OCI-LY7 (cell line): ENCODE measurements at regions not wholly inside any gene's neighbourhood (a gene's known extent, or its start where the extent isn't known, plus 50 kb on each side); places are given as distances from the start of the nearest gene placed in this dataset.

ENCODE experiments used
- BruUV-seq: library from RNA; stranded (reverse); fragments of 400-500 nt; replicated peaks from 2 replicates; lab custom pipeline; 2021; lab: Mats Ljungman, UMichigan
- CTCF ChIA-PET: fragments of 300-600 bp; sonication (Branson Sonifier 250); formaldehyde crosslinking; loops from one replicate; lab custom pipeline; 2022; ENCODE audit warnings: antibody characterized with exemption; ENCODE audit not compliant: unreplicated experiment; lab: Charles Lee
- POLR2A ChIA-PET: fragments of 300-600 bp; sonication (Branson Sonifier 250); formaldehyde crosslinking; loops from one replicate; lab custom pipeline; 2022; ENCODE audit warnings: antibody characterized with exemption; lab: Charles Lee
- DNase-seq: peaks from one replicate; pipeline ENCODE4 v3.0.0-alpha.2; 2015; ENCODE audit warnings: low spot score
- H2AFZ ChIP-seq: fragments of 200-600 bp; sonication (generic), shearing (Covaris generic); 2 replicates; pipeline ENCODE4 v1.6.1; 2014; ENCODE audit warnings: mild to moderate bottlenecking, antibody characterized with exemption, low read length, moderate library complexity
- H3K27ac ChIP-seq: fragments of 200-600 bp; sonication (generic); 2 replicates; pipeline ENCODE4 v1.5.1; 2014; ENCODE audit warnings: mixed run types, low read depth, mild to moderate bottlenecking, moderate library complexity, low read length, inconsistent platforms; ENCODE audit not compliant: poor library complexity, severe bottlenecking
- H3K36me3 ChIP-seq: fragments of 200-600 bp; sonication (generic); 2 replicates; pipeline ENCODE4 v1.6.1; 2014; ENCODE audit warnings: mild to moderate bottlenecking, antibody characterized with exemption, low read length, moderate library complexity, mixed read lengths; ENCODE audit not compliant: insufficient read depth
- H3K4me1 ChIP-seq: fragments of 200-600 bp; sonication (generic); 2 replicates; pipeline ENCODE4 v1.5.1; 2014; ENCODE audit warnings: mild to moderate bottlenecking, low read length; ENCODE audit not compliant: insufficient read depth, poor library complexity, severe bottlenecking
- H3K4me2 ChIP-seq: fragments of 200-600 bp; sonication (generic); 2 replicates; pipeline ENCODE4 v1.6.1; 2014; ENCODE audit warnings: mild to moderate bottlenecking, low read length
- H3K4me3 ChIP-seq: fragments of 200-600 bp; sonication (generic); 2 replicates; pipeline ENCODE4 v1.5.1; 2014; ENCODE audit warnings: mild to moderate bottlenecking, low read depth, low read length; ENCODE audit not compliant: poor library complexity, severe bottlenecking
- H3K79me2 ChIP-seq: fragments of 200-600 bp; sonication (generic); 2 replicates; pipeline ENCODE4 v1.6.1; 2016; ENCODE audit warnings: low read depth, mild to moderate bottlenecking, low read length, moderate library complexity, mixed read lengths; ENCODE audit not compliant: insufficient read depth
- H3K9me2 ChIP-seq: fragments of 200-600 bp; sonication (generic); 2 replicates; pipeline ENCODE4 v1.6.1; 2016; ENCODE audit warnings: mild to moderate bottlenecking, low read length, mixed read lengths; ENCODE audit not compliant: insufficient read depth
- H3K9me3 ChIP-seq: fragments of 200-600 bp; sonication (generic); 2 replicates; pipeline ENCODE4 v1.6.1; 2014; ENCODE audit warnings: mild to moderate bottlenecking, mixed run types, low read length, mixed read lengths
- H4K20me1 ChIP-seq: fragments of 200-600 bp; sonication (generic); 2 replicates; pipeline ENCODE4 v1.6.1; 2014; ENCODE audit warnings: mild to moderate bottlenecking, antibody characterized with exemption, low read length, moderate library complexity, mixed read lengths; ENCODE audit not compliant: insufficient read depth
- CTCF ChIP-seq: fragments of 200-600 bp; sonication (generic); conservative IDR thresholded peaks from 2 replicates; pipeline ENCODE4 v1.5.1; 2014; ENCODE audit warnings: mild to moderate bottlenecking, antibody characterized with exemption, low read length, moderate library complexity, mixed read lengths
- EZH2phosphoT487 ChIP-seq: fragments of 200-600 bp; sonication (generic); IDR thresholded peaks from 2 replicates; pipeline ENCODE4 v1.6.1; 2018; ENCODE audit warnings: low read depth, borderline replicate concordance, mild to moderate bottlenecking, mixed run types, antibody characterized with exemption, low read length, moderate library complexity, mixed read lengths
- intact Hi-C: fragments of 100-400 bp; cut with micrococcal nuclease; formaldehyde crosslinking; loops from one replicate; pipeline ENCODE4 v1.10.0; 2022; ENCODE audit not compliant: unreplicated experiment

DNA sequence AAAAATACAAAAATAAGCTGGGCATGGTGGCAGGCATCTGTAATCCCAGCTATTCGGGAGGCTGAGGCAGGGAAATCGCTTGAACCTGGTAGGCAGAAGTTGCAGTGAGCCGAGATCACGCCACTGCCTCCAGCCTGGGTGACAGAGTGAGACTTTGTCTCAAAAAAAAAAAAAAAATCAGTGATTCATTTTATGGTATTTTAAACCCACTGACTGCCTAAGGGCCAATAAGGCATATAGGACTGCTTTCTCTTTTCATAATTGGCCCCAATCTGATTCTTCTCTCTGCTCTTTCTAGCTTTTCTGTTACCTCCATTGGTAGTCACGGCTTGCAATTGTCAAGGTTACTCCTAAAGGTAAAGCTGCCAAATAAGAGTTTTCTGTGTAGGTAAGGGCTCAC is 60.2 kb upstream of the ADGRF1 start:
- Histone ChIP-seq H4K20me1 (no peaks in the 10 kb centered on the region), H3K4me1 (peaks cover 17% of the 10 kb centered on the region), H3K36me3 (no peaks in the 10 kb centered on the region), H3K27ac (no peak overlapping the region), H2AFZ (no peak overlapping the region), H3K4me2 (no peak overlapping the region), H3K9me2 (no peaks in the 10 kb centered on the region), H3K4me3 (no peak overlapping the region), H3K79me2 (no peaks in the 10 kb centered on the region), H3K9me3 (no peaks in the 10 kb centered on the region)
- CTCF ChIA-PET = no interaction called here
- intact Hi-C loops = no loop called here
- POLR2A ChIA-PET = interaction anchor here (0.6 to 0.7 kb wide), 4 partner anchors 8 to 528 kb away, joined by 3 to 6 read pairs (median 6); no protein-coding TSS in a partner anchor
- BruUV-seq = no TSS peak
- DNase-seq = no peak
- no peak for TF ChIP-seq EZH2phosphoT487
- no peak for TF ChIP-seq CTCF

DNA sequence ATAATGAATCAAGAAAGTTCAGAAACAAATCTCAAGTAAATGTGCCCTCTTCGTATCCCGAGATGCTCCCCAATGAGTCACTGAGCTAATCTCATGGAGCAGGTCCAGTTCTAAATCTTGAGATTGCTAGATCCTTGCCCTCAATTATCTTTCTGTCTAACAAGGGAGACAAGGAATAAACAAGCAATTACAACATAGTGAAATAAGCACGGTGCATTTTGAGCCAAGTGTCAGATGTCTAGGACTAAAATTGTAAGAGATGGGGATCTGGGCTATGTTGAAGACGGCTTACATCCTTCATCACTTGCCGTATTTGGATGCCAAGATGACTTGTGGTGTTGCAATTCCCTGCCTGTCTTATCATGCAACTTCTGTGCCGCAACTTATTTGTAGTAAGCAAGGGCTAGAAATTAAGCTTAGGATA is 56.5 kb upstream of the ADGRF1 start:
- DNase-seq = no peak
- H3K27ac ChIP-seq = no peak overlapping the region
- H3K4me3 ChIP-seq = no peak overlapping the region
- no peaks in the 10 kb centered on the region for H3K79me2 ChIP-seq
- H3K4me2 ChIP-seq = no peak overlapping the region
- H3K4me1 ChIP-seq = peaks cover 16% of the 10 kb centered on the region
- H4K20me1 ChIP-seq = no peaks in the 10 kb centered on the region
- ChIA-PET POLR2A (interaction anchor here (0.6 to 2.1 kb wide), 10 partner anchors 12 to 995 kb away, joined by 3 to 6 read pairs (median 4); no protein-coding TSS in a partner anchor), CTCF (interaction anchor here (1.1 kb wide), 1 partner anchor 209 kb away, joined by 4 read pairs; no protein-coding TSS in a partner anchor)
- no TSS peak for BruUV-seq
- H3K9me2 ChIP-seq = no peaks in the 10 kb centered on the region
- no peaks in the 10 kb centered on the region for H3K36me3 ChIP-seq
- H2AFZ ChIP-seq = peak overlapping the region; percentile 63; the same call in 1 of the 2 replicates
- TF ChIP-seq EZH2phosphoT487 (no peak), CTCF (no peak)
- intact Hi-C loops = no loop called here
- H3K9me3 ChIP-seq = no peaks in the 10 kb centered on the region
